Renal pelvis (tissue), 1 donor: ENCODE measurements at regions not wholly inside any gene's neighbourhood (a gene's known extent, or its start where the extent isn't known, plus 50 kb on each side); places are given as distances from the start of the nearest gene placed in this dataset.

Experiments
- DNase-seq: peaks from one replicate; pipeline ENCODE4 v3.0.0-alpha.2; 2013

GRCh38 chr15:47824147-47824546 is 106.8 kb downstream of the SEMA6D start:
- DNase-seq, result no peak

- DNase-seq, result no peak
Observed at GRCh38 chr15:47829667-47830066, 112.4 kb downstream of the SEMA6D start.

- no peak for DNase-seq
Observed at GRCh38 chr15:47834093-47834492, 116.8 kb downstream of the SEMA6D start.

- DNase-seq, result no peak
Observed at GRCh38 chr15:47839233-47839825, 122.0 kb downstream of the SEMA6D start.

GRCh38 chr15:47843124-47843663 is 125.9 kb downstream of the SEMA6D start:
- DNase-seq, result no peak

GRCh38 chr15:47844437-47844836 is 127.1 kb downstream of the SEMA6D start:
- no peak for DNase-seq

GRCh38 chr15:47846128-47846868 is 129.0 kb downstream of the SEMA6D start:
- DNase-seq, result no peak

- no peak for DNase-seq
Observed at GRCh38 chr15:47846876-47847275, 129.6 kb downstream of the SEMA6D start.

- no peak for DNase-seq
Observed at GRCh38 chr15:47856071-47856470, 138.8 kb downstream of the SEMA6D start.

GRCh38 chr15:47857014-47857775 is 139.9 kb downstream of the SEMA6D start:
- no peak for DNase-seq

- DNase-seq, result no peak
Observed at GRCh38 chr15:47857776-47858167, 140.5 kb downstream of the SEMA6D start.

GRCh38 chr15:47861111-47861903 is 144.0 kb downstream of the SEMA6D start:
- DNase-seq, result no peak

GRCh38 chr15:47862402-47862801 is 145.1 kb downstream of the SEMA6D start:
- no peak for DNase-seq

GRCh38 chr15:47866446-47866845 is 149.1 kb downstream of the SEMA6D start:
- DNase-seq, result no peak

- DNase-seq, result no peak
Observed at GRCh38 chr15:47870300-47870955, 153.1 kb downstream of the SEMA6D start.

GRCh38 chr15:47870956-47871625 is 153.8 kb downstream of the SEMA6D start:
- DNase-seq, result no peak

- no peak for DNase-seq
Observed at GRCh38 chr15:47872208-47872607, 154.9 kb downstream of the SEMA6D start.

- no peak for DNase-seq
Observed at GRCh38 chr15:47872869-47873432, 155.6 kb downstream of the SEMA6D start.

GRCh38 chr15:47876986-47877385 is 159.7 kb downstream of the SEMA6D start:
- no peak for DNase-seq

GRCh38 chr15:47877836-47878235 is 160.5 kb downstream of the SEMA6D start:
- DNase-seq, result no peak
